ENCODE measurements at regions not wholly inside any gene's neighbourhood (a gene's known extent, or its start where the extent isn't known, plus 50 kb on each side); places are given as distances from the start of the nearest gene placed in this dataset.

DNA sequence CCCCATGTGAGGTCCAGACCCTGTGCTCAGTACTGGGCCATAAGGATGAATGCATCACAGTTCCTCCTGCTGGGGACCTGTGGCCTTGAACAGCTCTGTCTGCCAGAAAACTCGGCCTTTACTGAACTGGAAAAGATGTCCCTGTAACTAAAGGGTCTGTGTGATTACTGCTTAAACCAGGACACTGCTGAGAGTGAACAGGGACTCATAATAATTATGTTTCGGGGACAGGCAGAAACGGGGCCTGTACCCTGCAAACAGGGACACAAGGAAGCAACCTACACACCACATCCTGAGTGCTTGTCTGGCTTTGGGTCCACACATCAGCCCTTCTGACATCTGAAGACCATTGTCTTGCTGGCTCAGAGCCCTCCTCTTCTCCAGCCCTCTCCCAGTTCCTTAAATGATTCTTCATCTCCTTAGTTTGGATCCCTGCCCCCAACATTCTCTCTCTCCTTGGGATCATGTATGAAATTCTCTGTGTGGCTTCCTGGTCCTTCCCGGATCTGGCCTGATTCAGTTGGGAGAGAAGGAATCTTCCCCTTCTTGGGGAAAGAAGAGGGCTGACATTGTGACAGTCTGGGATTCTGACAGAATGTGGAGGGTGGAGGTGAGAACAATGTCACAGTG lies 248.0 kb downstream of the MYCN start:
- TF ChIP-seq, protein P1, sequence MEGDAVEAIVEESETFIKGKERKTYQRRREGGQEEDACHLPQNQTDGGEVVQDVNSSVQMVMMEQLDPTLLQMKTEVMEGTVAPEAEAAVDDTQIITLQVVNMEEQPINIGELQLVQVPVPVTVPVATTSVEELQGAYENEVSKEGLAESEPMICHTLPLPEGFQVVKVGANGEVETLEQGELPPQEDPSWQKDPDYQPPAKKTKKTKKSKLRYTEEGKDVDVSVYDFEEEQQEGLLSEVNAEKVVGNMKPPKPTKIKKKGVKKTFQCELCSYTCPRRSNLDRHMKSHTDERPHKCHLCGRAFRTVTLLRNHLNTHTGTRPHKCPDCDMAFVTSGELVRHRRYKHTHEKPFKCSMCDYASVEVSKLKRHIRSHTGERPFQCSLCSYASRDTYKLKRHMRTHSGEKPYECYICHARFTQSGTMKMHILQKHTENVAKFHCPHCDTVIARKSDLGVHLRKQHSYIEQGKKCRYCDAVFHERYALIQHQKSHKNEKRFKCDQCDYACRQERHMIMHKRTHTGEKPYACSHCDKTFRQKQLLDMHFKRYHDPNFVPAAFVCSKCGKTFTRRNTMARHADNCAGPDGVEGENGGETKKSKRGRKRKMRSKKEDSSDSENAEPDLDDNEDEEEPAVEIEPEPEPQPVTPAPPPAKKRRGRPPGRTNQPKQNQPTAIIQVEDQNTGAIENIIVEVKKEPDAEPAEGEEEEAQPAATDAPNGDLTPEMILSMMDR (conservative IDR thresholded peaks at IDR 0.05; ENCODE audit: low read depth, low read length): no peak
- no peak for TF ChIP-seq POLR2A (IDR thresholded peaks at IDR 0.05; ENCODE audit: low read depth, low read length)
- TF ChIP-seq NFE2L2 (IDR thresholded peaks at IDR 0.05; ENCODE audit: low read depth, low read length): no peak
- no peak for TF ChIP-seq RAD21 (IDR thresholded peaks at IDR 0.05; ENCODE audit: low read length)
- TF ChIP-seq, protein P2, sequence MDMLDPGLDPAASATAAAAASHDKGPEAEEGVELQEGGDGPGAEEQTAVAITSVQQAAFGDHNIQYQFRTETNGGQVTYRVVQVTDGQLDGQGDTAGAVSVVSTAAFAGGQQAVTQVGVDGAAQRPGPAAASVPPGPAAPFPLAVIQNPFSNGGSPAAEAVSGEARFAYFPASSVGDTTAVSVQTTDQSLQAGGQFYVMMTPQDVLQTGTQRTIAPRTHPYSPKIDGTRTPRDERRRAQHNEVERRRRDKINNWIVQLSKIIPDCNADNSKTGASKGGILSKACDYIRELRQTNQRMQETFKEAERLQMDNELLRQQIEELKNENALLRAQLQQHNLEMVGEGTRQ (IDR thresholded peaks at IDR 0.05; ENCODE audit: low read depth, low read length): no peak
- TF ChIP-seq SMC3 (IDR thresholded peaks at IDR 0.05; ENCODE audit: low read depth, low read length): no peak
- no peak for TF ChIP-seq MAZ (IDR thresholded peaks at IDR 0.05; ENCODE audit: borderline replicate concordance, low read depth, low read length)
- TF ChIP-seq MAFK (IDR thresholded peaks at IDR 0.05; ENCODE audit: low read depth, low read length): no peak
- no peak for TF ChIP-seq RFX5 (IDR thresholded peaks at IDR 0.05; ENCODE audit: low read depth, low read length)
- TF ChIP-seq RCOR1 (IDR thresholded peaks at IDR 0.05; ENCODE audit: insufficient replicate concordance, low read length): no peak
- TF ChIP-seq CHD1 (IDR thresholded peaks at IDR 0.05; ENCODE audit: low read depth, low read length): no peak
- TF ChIP-seq MXI1 (IDR thresholded peaks at IDR 0.05; ENCODE audit: borderline replicate concordance, low read depth, low read length): no peak
- TF ChIP-seq BHLHE40 (IDR thresholded peaks at IDR 0.05; ENCODE audit: low read depth, low read length): no peak
- no peak for TF ChIP-seq FOS (IDR thresholded peaks at IDR 0.05; ENCODE audit: low read depth, low read length)

Measured in IMR-90 (cell line).